ENCODE measurements at regions not wholly inside any gene's neighbourhood (a gene's known extent, or its start where the extent isn't known, plus 50 kb on each side); places are given as distances from the start of the nearest gene placed in this dataset.

DNA sequence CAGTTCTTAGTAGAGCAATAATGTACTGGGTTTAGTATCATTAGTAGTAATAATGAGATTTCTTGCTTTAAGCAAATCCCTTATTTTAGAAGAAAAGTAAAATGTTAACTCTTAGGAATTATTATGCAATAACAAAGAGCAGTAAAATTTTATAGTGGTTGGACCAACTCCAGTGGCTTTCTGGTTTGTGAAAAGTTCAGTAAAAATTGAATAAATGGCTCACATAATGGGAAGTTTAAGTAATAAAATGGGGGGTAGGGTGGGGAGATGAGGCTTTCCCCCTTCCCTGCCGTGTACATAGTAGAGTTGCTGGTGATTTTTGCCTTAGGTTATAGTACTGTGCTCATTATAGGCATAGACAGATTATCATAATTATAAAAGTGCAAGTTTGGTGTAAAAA is 250.5 kb upstream of the ATP2B1 start:
- DNase-seq (ENCODE audit: low spot score): no peak

DNA sequence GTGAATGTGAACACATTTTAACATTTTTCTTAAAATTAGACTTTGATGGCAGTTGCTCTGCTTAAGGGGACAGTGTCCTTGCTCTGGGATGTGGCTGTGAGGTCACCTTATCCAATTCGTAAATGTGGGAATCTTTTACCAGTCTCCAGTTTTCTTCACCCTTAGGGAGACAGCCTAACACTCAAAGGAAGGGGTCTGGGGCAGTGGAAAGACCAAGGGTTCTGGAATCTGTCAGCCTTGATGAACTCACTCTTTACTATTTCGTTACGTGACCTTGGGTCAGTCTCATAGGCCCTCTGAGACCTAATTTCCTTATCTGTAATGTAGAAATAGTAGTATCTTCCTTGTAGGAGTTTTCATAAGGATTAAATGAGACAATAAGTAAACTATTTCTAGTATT is 245.6 kb upstream of the ATP2B1 start:
- no peak for DNase-seq (ENCODE audit: low spot score)

DNA sequence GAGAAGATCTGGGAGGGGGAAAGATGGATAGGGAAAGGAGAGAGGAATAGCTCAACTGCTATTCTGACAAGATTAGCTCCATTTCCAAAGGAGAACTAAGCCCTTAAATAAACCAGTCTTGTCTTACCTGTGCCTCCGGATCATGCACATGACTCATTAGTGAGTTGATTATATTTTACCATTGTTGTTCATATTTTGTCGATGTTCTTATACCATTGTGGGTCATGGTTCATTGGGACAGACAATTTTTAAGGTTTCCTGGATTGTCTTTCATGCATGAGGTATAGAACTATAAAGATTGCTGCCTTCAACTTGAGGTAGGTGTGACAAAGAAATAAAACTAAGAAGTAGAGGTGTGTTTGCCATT is 243.0 kb upstream of the ATP2B1 start:
- DNase-seq (ENCODE audit: low spot score): no peak

DNA sequence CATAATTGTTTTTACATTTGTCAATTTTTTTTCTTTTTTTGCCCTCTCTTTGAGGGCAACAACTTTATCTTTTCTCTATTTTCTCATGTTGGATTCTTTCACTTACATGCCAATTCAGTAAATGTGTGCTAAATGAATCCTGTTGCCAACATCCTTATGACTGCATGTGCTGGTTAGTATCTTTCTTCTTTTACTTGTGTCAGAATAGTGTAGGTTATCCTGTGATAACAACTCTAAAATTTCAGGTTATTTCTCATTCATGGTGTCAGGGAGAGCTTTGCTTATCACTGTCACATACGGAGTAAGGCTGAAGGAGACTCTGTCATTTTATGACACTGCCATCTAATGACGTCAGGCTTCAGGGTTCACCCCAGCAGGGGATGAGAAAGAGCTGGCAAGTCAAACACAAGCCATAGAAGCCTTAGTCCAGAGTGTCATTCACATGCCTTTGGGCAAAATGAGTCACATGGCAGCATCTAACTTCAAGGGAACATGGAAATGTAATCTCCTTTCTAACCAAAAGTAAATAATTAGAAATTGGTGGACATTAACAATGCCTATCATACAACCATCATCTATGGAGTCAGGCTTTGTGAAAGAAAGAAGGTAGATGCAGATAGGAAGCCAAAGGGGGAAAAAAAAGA is 242.5 kb upstream of the ATP2B1 start:
- no peak for DNase-seq (ENCODE audit: low spot score)

DNA sequence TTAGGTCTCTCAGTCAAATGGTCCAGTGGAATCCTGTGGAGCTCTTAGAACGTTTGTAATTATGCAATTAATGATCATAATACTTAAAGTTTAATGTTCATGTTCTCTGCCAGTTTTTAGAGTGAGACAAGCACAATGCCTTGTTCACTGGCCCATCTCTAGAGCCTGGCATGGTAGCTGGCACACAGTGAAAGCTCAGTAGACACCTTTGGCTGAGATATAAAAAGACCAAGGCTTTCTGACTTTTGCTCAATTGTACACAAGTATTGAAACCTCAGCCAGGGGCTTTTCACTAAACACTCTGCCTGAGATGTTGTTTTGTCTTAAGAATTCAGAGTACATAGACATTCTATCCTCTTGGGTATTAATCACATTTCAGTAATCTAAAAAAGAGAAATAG is 241.8 kb upstream of the ATP2B1 start:
- no peak for DNase-seq (ENCODE audit: low spot score)

DNA sequence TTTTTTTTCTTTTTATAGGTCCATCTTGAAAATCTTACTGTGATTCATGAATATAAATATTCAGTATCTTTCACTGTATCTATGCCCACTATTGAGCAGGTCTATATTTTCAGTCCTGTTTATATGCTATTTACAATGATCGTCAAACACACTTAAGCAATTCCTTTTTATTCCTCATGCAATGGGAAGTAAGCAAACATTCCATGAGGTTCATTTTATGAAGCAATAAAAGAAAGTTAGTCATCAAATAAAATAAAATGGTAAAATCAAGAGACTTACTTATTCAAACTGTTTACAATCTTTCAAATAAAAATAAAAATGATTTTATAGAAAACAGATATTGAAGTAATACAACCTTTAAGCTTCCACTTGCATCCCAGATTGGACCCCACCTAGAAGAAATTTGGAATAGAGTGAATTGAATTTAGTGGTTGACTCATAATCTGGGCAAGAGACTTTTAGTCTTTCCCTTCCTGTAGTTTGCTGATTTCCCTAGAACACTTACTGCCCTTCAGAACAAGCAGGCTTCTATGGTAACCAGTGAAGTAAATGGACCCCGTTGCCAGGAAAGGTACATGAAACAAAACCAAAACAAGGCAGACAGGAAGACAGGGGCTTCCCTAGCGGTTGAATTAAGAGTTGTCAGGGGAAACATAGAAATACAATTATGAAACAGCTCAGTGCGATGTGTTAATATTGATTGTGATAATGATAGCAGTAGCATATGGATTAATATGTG is 241.0 kb upstream of the ATP2B1 start:
- no peak for DNase-seq (ENCODE audit: low spot score)

DNA sequence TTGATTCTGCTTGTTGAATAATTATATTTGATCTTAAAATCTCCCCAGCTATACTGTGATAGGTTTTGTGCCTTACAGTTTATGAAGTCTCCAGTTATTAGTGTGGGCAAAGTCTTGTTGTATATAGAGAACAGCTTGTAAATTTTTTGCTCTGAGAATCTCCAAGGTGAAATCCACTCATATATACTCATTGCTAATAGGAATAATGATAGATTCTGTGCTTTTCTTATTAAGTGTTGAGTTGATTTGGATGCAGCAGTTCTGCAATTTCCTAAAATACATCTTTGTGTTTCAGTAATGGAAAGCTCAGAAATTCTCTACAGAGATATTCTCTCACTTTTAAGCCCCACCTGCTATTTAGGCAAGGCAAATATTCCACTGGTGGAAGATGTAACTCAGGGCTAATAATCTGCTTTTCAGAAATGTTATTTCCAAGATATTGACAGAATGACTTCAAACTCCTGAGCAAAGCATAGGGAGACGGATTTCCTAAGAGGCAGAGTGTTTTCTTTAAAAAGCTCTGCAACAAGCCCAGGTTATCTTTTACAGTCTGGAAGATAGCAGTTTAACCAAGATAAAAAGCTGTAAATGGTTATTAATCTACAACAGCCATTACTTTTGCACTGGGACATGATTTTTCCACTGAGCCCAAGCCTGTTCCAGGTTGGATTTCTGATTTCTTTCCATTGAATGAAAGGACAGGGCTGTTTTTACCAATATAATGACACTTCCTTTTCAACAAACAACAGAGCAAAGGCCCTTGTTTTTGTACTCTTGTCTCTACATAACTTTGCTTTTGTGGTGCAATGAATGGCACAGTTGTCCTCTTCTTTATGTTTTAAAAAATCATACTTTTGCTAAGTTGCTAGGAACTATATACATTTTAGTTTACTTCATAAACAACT is 239.9 kb upstream of the ATP2B1 start:
- no peak for DNase-seq (ENCODE audit: low spot score)

DNA sequence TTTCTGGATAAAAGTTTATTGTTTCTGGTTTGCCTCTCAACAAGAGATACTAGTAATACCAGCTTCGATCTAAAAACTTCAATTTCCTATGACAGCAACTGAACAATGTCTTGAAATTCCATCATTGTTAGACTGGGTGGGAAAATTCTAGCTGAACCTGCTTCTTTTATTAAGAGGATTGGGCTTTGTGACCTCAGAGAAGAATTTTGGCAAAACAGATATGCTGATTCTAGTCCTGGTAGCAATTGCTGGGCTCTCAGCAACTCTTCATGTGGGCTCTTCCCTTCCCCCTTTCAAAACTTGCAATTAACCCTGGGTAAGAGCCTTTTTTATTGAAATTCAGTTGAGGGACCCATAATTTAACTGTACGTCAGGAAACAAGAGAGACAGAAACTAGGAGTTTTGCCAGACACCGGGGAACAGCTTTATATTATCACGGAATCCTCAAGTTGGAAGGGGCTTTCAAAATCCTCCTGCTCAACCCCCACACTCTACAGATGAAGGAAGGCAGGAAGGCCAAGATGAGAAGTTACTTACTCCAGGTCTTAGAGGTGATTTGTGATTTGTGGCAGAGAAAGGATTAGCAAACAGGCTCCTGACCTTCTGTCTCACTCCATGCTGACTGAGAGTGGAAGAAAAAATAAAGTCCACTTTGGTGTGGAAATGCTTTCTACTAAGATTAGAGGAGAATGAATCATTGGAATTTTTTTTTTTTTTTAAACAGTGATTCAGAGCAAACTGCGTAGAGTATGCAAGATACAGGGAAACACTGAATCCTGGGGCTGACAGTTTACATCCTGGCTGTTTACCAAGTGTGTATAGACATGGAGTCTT is 239.0 kb upstream of the ATP2B1 start:
- no peak for DNase-seq (ENCODE audit: low spot score)

DNA sequence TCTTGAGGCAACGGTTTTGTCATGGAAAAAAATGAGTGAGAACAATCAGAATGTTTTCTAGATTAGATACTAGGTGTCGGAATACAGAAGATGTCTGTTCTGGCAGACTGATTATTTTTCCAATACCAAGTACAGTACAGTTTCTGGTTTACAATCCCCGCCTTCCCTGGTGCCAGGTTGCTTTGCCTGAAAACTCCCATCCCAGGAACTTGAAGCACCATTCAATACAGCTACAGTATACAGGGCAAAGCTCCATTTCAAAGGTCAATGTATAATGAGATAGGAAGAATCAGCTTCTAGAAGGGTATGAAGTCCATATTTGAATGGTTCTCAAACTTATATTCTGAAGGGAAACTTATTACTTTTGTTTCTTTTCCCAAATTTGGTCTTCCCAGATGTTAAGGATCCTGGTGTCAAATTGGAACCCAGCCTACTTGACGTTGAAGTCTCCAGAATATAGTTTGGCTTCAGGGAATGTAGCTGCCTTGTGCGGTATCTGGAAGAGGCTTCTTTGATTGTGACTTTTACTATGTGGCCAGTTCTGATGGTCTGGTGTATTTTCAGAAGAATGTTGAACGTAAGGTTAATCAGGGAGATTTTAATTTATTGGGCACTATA is 238.0 kb upstream of the ATP2B1 start:
- no peak for DNase-seq (ENCODE audit: low spot score)

DNA sequence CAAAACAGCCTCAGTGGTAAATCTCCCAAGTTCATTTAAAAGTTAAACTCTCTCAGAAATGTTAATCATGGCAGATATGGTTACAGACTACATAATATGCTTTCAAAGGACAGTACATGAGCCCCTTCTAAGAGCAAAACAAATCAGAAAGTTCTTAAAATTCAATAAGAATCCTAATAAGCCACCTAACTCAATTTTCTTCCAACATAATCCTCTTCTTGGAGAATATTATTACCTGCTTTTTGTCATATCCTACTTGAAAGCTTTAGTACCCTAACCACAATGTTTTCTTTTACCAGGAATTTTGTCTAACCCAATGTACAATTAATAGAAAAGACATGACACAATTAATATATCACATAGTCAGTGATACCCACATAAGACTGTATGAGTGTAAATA is 236.5 kb upstream of the ATP2B1 start:
- DNase-seq (ENCODE audit: low spot score): no peak

DNA sequence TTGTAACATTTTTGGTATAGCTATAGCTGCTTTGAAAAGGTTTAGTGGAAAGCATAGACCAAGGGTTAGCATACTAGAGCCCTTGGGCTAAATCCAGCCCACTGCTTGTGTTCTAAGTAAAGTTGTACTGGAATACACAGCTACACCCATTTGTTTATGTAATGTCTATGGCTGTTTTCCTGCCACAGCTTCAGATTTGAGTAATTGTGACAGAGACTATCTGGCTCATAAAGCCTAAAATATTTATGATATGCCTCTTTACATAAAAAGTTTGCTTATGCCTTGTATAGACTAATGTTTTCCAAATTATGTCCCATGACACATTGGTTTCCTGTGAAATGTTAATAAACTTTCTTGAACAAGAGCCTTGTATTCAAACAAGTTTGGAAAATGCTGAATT is 234.8 kb upstream of the ATP2B1 start:
- no peak for DNase-seq (ENCODE audit: low spot score)

DNA sequence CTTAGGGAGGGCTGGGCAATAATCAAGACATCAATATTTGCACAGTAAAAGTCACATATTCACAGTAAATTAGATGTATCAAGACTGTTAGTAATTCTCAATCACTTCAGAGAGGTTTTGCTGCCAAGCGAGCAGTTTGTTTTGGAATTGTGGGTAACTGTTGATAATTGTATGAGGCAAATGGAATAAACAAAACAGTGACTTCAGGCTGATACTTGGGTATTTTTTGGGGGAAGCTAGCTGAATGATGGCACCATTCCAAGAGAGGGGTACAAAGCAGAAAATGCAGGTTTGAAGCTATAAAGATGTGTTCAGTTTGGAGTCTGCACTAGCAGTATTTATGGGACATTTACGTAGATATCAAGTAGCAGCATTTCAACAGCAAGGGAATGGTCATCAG is 232.8 kb upstream of the ATP2B1 start:
- no peak for DNase-seq (ENCODE audit: low spot score)

DNA sequence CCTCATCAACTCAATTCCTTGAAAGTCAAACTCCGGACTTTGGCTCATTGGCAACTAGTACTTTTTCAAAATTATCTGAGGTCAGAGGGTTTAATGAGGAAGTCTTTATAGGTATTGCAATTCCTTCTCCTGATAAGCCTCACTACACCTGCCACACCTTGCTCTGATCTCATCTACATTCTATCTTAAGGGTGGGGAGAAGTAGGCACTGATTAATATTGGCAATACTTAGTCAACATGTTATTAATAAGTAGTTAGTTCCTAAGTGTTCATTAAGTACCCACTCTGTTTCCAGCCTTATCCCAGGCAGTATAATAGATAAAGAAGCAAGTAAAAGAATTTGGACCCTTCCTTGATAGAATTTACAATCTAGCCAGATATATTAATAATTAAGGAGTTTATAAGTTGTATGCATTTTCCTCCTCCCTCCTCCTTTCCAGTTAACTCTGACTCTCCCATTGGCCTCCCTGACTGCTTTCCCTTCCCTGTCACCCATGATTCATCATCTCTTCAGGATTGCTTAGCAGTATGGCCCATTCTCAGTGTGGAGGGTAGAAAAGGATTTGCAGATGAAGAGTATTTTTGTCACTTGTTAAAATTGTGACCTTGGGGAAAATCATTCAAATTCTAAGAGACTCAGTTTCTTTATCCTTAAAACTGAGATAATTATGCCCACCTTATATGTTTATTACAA is 231.0 kb upstream of the ATP2B1 start:
- no peak for DNase-seq (ENCODE audit: low spot score)

DNA sequence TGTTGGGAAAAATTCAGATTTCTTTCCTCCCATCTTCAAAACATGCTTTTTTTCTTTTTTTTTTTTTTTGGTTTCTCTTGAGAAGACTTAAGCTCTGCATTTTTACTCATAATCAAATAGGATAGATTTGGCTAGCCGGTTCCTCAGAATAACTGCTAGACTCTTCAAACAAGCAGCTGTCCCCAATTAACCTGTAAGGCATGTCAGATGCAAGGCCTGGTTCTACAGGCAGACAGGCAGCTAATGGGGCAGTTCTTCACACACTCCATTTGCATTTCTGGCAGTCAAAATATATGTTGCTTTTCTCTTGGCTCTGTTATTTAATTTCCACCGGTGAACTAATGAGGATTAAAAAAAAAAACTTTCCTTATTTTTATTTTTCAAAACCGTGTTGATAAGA is 228.0 kb upstream of the ATP2B1 start:
- no peak for DNase-seq (ENCODE audit: low spot score)

DNA sequence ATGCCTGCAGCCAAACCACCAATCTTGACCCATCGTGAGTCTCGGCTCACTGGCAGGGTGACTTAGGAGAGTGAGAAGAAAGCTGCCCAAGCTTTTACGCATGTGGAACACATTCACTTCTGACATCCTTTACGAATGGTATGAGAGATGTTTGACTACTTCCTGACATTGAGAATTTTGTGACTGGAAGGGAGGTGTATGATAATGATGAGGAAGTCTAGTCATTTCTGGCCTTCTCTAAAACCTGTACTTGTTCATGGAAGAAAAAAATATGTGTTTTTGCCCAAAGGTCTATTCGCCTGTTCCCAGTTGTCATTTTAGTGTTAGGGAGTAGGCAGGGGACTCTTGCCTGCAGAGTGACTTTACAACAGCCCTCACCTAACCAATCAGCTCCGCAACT is 227.2 kb upstream of the ATP2B1 start:
- DNase-seq (ENCODE audit: low spot score): no peak

DNA sequence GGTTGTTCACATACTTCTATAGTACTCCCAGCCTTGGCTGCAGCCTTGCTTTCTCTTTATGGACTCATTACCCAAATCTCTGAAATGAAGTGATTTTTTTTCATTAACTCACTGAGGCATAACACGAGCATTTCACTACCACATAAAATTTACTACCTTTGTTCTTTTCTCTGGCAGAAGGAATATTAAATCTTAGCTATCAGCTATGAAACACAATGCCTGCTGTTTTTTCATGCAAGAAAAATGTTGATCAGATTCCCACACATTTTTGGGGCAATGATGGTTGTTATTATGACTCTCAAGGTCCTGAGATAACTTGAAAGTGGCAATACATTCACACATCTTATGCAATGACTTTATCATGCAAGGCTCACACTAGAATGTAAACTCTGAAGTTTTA is 225.3 kb upstream of the ATP2B1 start:
- DNase-seq (ENCODE audit: low spot score): no peak

DNA sequence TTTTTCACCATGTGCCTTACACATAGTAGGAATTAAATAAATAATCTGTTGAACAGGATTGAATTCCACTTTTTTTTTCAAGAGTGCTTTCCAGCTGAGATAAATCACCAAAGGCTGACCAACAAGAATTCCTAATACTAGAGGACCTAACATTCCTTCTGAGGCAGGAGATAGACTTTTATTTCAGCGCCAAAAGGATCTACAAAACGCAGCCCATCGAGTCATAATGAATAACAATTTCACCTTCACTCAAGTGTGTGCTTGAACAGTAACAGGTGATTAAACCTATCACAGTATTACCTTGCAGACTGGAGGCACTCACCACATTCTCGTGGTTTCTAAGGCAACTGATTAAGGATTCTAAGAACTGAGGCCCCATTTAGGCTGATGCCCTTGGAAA is 224.3 kb upstream of the ATP2B1 start:
- no peak for DNase-seq (ENCODE audit: low spot score)

DNA sequence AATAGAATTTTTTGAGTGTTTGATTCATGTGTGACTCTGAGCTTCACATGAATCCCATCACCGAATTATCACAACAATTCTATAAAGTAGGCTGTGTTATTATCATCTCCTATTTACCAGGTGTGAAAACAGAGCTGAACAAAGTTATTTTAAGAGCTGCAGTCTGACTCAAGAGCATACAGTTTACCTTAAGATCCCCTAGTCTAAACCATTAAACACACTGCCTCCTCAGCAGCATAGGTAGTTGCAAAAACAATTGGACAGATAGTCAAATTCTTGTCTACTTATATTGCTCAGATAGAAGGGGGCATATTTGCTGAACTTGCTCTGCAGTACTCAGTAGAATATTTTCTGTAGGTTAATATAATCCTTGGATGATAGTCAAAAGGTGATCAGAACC is 219.8 kb upstream of the ATP2B1 start:
- no peak for DNase-seq (ENCODE audit: low spot score)

DNA sequence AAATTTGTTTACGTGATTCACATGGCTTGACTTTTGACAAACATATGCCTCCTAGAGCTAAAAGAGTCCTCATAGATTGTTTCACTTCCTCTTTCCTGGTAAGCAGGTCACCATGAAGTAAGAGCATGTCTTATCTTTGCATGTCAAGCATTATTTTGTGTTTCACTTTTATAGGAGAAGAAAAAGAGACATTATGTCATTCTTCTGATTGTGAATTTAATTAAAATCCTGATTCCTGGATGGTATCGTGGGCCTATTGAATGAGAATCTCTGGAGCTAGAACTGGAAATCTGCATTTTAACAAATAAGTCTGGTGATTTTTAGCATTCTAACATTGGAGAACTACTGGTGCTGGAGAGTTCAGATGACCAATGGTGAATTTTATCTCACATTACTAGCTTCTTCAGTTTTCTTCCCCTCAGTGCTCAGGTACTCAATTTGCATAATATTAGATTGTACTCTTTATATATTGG is 218.6 kb upstream of the ATP2B1 start:
- no peak for DNase-seq (ENCODE audit: low spot score)

DNA sequence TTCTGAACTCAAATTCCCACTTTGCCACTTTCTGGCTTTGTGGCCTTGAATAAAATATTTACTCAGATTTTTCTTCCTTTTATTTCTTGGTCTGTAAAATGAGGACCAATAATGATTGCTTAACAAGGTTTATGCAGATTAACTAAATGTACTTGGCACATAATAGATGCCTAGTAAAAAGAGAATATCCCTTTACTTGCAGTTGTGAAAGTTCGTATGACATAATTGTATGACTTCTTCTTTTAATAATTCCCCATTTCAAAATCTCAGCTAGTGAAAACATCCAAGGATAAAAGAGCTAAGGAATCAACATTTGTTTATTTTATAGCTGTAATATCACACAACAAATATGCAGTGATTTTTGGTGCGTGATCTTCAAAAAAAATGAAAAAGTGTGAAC is 215.6 kb upstream of the ATP2B1 start:
- no peak for DNase-seq (ENCODE audit: low spot score)

DNA sequence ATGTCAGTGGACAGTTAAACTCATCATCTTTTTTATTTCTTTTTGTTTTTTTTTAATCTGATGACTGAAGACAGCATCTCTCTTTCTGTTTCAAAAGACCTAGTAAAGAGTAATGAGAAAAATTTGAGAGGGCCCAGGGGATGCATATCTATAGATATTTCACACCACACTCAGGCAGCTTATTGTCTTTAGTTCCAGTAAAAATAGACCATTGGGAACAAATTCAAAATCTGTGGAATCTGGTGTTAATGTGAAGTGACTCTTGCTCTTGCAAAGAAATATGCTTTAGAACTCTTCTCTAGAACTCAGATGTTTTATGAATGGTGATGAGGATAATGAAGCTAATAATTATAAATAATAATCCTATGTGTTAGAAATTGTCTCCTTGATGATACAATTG is 214.5 kb upstream of the ATP2B1 start:
- DNase-seq (ENCODE audit: low spot score): no peak

All from HuH-7 (cell line).